ENCODE measurements at regions not wholly inside any gene's neighbourhood (a gene's known extent, or its start where the extent isn't known, plus 50 kb on each side); places are given as distances from the start of the nearest gene placed in this dataset.

GRCh38 chr5:166823360-166823759, 1468.1 kb upstream of the WWC1 start:
- no peak overlapping the region for H3K4me3 ChIP-seq (ENCODE audit: low read depth, low read length)
- no peak for TF ChIP-seq CTCF (IDR thresholded peaks at IDR 0.05; ENCODE audit: low read depth, low read length, missing control alignments)
- DNase-seq (ENCODE audit: low read depth), result no peak
- in situ Hi-C loops (cut with HindIII; ENCODE audit: low sequenced_read_pairs), result no loop called here

DNA sequence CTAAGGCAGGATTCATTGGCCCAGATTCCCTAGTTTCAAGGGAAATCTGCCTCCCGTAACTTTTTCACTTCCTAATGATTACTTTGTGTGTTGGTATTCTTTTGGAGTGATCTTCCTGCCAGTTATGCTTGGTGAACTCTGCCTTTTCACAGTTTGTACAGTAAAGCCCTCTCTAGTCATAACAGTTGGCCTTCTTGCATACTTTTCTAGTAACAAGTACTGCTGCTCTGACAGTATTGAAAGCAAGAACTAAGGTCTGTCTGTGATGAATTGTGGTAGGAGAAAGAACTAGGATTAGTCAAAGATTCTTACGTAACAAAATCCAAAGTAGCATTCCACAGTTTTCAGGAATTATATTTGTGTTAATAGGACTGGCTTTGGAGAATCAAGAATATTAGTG, 1457.2 kb upstream of the WWC1 start:
- no peak for DNase-seq (ENCODE audit: low read depth)
- TF ChIP-seq CTCF (IDR thresholded peaks at IDR 0.05; ENCODE audit: low read depth, low read length, missing control alignments), result no peak
- in situ Hi-C loops (cut with HindIII; ENCODE audit: low sequenced_read_pairs), result no loop called here
- H3K4me3 ChIP-seq (ENCODE audit: low read depth, low read length), result no peak overlapping the region

- in situ Hi-C loops (cut with HindIII; ENCODE audit: low sequenced_read_pairs), result no loop called here
Measured at GRCh38 chr5:166845044-166845443, 1446.4 kb upstream of the WWC1 start.

GRCh38 chr5:166856791-166857190, 1434.7 kb upstream of the WWC1 start:
- DNase-seq (ENCODE audit: low read depth), result no peak
- TF ChIP-seq CTCF (IDR thresholded peaks at IDR 0.05; ENCODE audit: low read depth, low read length, missing control alignments), result no peak
- in situ Hi-C loops (cut with HindIII; ENCODE audit: low sequenced_read_pairs), result no loop called here
- no peak overlapping the region for H3K4me3 ChIP-seq (ENCODE audit: low read depth, low read length)

More at GRCh38 chr5:166845044-166845443, 1446.4 kb upstream of the WWC1 start:
- no peak for TF ChIP-seq CTCF (IDR thresholded peaks at IDR 0.05; ENCODE audit: low read depth, low read length, missing control alignments)
- H3K4me3 ChIP-seq (ENCODE audit: low read depth, low read length), result no peak overlapping the region
- DNase-seq (ENCODE audit: low read depth), result peak; percentile 3

- no peak overlapping the region for H3K4me3 ChIP-seq (ENCODE audit: low read depth, low read length)
- in situ Hi-C loops (cut with HindIII; ENCODE audit: low sequenced_read_pairs), result no loop called here
- no peak for DNase-seq (ENCODE audit: low read depth)
- TF ChIP-seq CTCF (IDR thresholded peaks at IDR 0.05; ENCODE audit: low read depth, low read length, missing control alignments), result no peak
Measured at GRCh38 chr5:166860426-166860825, 1431.0 kb upstream of the WWC1 start.

DNA sequence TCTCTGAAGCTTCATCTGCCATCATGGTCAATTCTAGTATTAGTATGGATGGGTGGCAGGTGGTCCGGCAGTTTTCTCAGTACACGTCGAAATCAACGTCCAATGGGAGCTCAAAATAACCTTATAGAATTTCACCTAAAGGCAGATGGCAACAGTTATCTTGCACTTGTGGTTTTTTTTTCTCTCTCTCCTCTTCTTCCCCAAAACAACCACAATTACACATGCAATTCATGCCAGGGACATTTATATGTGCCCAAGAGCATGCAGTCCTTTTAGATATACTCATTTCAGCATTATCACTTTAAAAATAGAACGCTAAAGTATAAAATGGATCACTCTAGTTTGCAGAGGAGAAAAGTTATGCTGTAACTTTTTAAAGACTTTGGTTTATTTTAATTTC, 1428.9 kb upstream of the WWC1 start:
- no peak for TF ChIP-seq CTCF (IDR thresholded peaks at IDR 0.05; ENCODE audit: low read depth, low read length, missing control alignments)
- no peak for DNase-seq (ENCODE audit: low read depth)
- no peak overlapping the region for H3K4me3 ChIP-seq (ENCODE audit: low read depth, low read length)
- in situ Hi-C loops (cut with HindIII; ENCODE audit: low sequenced_read_pairs), result no loop called here

- TF ChIP-seq CTCF (IDR thresholded peaks at IDR 0.05; ENCODE audit: low read depth, low read length, missing control alignments), result no peak
- H3K4me3 ChIP-seq (ENCODE audit: low read depth, low read length), result no peak overlapping the region
- no peak for DNase-seq (ENCODE audit: low read depth)
- in situ Hi-C loops (cut with HindIII; ENCODE audit: low sequenced_read_pairs), result no loop called here
Measured at GRCh38 chr5:166865206-166865605, 1426.2 kb upstream of the WWC1 start.

Data from astrocyte of the cerebellum (primary cell).